Amniotic stem cell (primary cell): ENCODE measurements at regions not wholly inside any gene's neighbourhood (a gene's known extent, or its start where the extent isn't known, plus 50 kb on each side); places are given as distances from the start of the nearest gene placed in this dataset.

Source experiments
- DNase-seq: peaks from one replicate; lab custom pipeline; 2025; lab: John Stamatoyannopoulos, UW

DNA sequence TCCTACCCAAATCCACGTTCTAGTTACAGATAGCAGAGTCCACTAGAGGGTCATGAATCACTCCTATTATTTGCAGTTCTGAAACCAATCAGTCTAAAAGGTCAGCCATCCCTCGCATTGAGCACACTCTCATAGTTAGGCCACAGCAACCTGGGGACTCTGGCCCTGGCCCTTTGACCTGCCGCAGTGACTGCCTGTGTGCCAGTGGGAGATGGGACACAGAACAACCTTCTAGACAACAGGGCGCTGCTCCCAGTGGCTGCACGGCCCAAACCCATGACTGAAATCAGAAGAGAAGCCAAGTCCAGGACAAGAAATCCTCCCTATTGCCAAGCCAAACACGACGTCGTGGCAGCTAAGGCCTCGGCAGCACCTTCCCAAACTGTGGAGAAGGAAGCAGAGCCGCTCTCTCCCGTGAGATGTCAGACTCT, 158.5 kb downstream of the HERPUD2 start:
- no peak for DNase-seq

DNA sequence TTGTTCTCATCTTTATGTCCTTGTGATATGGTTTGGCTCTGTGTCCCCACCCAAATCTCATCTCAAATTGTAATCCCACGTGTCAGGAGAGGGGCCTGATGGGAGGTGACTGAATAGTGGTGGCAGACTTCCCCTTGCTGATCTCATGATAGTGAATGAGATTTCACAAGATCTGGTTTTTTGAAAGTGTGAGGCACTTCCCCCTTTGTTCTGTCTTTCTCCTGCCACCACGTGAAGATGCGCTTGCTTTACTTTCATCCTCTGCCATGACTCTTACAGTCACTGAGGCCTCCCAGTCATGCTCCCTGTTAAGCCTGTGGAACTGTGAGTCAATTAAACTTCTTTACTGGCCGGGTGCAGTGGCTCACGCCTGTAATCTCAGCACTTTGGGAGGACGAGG, 161.0 kb downstream of the HERPUD2 start:
- no peak for DNase-seq

DNA sequence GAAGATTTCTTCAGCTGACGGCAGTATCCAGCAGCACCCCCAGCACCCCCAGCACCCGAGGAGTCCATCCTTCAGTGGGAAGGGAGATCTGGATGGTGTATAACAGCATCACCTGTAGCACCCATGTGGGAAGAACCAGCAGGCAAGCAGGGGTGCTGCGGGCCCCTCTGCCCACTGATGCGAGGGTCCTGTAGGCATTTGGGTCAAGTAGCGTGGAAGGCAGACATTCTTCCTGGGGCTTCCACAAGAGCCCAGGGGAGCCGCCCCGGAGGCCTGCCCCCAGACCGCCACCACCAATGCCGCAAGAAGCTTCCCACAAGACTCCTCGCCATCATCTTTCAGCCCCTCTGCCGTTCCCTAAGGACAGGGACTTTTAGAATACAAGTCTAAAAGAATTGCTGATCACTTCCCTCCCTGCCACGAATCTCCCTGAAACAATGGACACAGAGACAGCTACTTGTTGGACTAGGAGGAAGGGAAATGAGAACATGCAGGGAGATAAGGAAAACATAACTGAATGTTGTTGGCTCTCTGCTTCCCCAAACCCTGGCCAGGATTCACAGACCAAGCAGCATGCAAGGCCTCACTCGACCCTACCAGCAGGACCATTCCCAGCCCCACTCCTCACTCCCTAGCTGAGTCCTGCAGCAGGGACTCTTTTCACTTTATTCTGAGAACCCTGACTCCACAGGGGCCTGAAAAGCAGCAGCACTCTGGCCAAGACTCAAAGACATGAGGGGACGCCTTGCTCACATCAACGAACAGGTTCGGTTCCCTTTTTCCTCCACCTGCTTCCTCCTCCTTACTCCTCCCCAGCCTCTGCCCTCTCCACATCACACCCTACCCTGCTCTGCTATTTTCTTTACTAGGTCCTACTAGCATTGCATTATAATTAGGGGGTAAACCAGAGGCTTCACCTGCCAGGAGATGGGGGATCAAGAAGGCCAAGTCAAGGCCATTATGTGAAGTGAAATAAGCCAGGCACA, 164.5 kb downstream of the HERPUD2 start:
- no peak for DNase-seq

DNA sequence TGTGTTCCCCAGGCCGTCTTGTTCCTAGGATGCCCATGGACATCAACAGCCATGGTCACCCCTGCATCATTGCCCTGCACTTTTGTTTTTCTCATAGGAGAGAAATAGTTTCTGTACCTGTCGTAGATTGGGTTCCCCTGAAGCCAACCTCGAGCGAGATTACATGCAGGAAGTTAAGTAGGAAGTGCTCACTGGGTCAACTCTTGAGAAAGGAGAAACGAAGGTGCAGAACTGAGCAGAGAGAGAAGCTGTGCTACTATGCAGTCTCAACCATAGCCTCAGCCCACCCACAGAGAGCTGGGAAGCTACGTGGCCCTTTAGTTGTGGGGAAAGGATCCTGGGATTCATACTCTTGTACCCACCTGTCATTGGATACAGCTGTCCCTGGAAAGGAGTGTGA, 165.2 kb downstream of the HERPUD2 start:
- DNase-seq, result no peak

DNA sequence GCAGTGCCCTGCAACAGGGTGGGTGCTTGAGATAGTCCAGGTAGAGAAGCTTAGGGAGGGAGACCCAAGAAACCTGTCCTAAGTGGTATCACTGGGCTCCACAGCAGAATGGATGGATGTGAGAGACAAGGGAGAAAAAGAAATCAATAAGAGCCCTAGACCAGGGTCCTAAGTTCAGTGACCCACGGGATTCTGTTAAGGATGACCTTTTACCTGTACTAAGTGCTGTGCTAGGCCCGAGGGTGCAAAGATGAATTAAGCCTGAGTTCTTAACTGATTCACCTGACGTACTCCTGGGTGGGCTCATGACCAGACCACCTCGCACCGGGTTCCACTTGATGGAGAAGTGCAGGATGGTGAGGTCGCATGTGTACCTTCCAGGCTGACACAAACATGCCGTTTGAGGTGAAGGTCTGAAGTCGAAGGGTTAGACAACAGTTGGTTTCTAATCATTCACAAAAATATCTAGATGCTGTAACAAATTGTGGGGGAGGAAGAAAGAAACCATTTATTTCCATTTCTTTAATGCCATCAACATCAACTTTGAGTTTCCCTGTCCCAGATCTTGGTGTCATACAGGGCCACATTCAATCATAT, 166.5 kb downstream of the HERPUD2 start:
- no peak for DNase-seq

DNA sequence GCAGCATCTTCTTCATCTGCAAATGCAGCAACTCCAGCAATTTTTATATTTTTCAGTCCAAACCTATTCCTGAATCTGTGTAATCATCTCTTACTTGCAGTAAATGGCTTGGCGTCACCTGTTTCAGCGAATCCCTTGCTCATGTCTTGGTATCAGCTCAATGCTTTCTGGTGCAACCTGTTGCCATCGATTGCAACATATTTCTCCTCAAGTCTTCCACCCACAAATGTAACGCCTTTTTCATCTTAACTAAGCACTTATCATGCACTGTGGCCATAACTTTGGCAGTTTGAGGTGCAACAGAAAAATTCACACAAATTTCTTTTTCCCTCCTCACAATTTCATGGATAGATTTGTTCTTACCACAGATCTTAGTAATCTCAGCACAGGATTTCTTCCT, 168.3 kb downstream of the HERPUD2 start:
- no peak for DNase-seq

DNA sequence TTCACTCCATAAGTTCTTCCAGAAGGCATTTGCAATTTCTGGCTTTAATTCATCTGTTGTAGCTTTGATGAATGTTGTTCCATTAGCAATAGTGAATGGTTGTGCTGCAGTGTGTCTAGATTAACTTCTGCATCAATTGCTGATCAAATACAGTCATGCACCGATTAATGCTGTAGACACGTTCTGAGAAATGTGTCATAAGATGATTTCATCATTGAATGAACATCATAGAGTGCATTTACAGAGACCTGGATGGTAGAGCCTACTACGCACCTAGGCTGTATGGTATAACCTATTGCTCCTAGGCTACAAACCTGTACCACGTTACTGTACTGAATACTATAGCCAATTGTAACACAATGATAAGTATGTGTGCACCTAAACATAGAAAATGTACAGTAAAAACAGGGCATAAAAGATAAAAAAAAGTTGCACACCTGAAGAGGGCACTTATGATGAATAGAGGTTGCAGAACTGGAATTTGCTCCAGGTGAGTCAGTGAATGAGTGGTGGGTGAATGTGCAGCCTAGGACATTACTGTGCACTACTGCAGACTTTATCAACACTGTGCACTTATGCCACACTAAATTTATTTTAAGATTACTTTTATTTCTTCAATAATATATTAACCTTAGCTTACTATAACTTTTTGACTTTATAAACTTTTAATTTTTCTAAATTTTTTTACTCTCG, 170.7 kb downstream of the HERPUD2 start:
- no peak for DNase-seq

DNA sequence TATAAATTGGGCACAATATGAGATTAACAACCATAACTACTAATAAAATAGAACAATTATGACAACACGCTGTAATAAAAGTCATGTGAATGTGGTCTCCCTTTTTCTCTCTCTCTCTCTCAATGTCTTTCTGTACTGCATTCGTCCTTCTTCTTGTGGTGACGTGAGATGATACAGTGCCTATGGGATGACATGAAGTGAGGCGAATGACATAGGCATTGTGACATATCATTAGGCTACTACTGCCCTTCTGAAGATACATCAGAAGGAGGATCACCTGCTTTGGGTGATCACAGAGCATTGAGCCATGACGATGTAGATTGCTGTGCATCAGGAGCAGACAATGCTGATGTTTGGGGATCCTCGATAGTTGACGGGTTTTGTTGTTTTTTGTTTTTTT, 171.6 kb downstream of the HERPUD2 start:
- DNase-seq, result no peak

DNA sequence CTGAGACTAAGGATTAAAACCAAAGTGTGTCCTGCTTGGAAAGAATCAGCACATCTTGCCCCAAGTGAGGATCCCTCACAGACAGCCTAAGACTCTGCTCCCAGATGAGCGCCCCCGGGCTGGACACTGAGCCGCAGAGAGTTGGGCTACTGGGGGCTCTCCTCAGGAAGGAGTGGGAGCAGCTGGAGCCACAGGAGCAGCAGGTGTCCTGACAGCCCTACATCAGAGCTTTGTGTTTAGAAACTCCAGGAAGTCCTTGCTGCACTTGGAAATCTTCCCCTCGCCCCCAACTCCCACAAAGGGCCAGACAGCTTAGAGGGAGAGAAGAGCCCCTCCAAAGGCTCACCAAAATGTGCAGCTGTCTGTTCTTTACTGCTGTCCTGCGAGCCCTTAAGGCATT, 172.2 kb downstream of the HERPUD2 start:
- no peak for DNase-seq

DNA sequence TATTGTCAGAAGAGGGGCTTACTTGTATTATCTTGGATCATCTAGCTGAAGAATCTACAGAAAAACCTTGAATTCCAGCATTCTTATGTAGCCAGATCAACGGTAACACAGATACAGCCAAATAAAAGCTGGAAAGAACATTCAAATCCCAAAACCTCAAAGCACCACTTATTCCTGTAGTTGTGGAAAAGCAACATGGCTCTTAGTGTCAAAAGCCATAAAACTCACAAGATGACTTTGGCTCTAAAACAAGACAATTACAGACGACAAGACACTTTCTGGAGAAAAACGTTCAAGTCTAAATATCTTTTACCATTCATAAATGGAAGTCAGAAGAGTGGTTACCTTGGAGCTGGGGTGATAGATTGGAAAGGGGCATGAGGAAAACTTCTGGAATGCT, 173.0 kb downstream of the HERPUD2 start:
- no peak for DNase-seq

DNA sequence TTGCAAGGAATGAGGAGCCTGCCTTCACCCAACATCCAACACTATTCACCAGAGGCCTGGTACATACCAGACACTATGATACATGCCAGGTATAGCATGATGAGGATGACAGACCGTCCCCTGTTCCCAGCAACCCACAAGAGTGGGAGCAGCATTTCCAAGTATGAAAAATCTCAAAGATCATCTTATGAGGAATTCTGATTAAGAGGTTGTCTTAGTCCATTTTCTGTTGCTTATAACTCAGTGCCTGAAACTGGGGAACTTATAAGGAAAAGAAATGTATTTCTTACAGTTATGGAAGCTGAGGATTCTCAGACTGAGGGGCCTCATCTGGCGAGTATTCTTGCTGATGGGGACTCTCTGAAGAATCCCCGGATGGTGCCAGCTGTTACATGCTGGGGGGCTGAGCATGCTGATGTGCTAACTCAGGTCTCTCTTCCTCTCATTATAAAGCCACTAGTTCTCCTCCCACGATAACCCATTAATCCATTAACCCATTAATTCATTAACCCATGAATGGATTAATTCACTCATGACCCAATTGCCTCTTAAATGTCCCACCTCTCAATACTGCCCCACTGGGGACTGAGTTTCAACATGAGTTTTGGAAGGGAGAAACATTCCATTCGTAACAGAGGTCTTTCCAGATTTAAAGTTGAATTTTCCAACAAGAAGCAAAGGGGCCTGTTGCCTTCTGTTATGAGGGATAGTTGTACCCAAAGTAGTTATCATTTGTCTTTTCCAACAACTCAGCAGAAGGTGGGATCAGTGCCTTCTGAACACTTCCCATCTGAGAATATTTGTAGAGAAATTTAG, 173.9 kb downstream of the HERPUD2 start:
- DNase-seq, result no peak

DNA sequence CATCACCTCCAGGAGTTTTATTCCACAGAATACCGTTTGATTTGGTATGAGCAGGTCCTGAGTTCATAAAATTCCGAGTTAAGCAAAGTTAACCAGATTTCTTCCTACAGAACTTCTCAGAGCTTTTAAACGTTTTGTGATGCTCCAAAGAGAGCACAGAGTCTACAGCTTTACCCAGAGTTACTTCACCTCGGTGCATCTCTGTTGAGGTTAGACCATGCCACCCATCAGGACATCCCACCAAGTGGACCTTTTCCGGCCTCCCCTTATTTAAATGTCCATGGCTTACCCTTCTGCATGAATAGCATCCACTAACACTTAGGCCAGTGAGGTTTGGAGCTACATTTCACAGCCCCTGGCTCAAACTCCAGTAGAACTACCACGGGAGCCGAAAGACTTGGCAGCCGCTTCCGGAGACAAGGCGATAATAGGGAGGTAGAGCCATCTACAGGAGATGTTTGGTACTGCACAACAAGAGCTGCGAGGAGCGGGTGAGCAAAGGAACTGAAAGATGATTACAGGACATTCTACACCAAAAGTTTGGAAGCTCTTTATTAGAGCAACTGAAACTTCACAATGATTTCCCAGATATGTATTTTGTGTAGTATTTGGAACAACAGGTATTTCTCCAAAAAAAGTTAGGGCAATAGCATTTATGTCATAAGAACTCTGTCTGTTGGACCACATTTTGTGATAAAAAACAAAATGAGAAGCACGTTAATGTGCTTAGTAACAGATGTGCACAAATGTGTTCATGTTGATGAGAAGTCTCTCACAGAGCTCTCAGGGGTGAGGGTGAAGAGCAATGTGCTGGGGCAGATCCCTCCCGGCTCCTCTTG, 174.7 kb downstream of the HERPUD2 start:
- peak; percentile 5 for DNase-seq

DNA sequence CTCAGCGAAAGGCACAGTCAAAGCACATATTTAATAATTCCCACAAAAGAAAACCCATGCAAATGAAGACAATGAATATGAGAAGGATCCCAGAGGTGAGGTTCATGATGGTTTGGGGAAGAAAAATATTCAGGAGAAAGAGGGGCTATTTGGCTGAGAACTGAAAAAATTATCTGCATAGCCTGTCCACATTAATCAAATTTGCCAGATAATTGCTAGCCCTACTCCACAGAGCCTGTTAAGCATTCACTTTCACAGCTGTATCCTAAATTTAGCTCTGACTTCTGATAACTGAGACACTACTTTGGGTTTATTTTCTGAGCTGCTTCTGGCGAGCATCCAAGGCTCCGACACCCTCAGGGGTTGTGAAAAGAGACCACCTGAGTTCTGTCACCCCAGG, 176.2 kb downstream of the HERPUD2 start:
- no peak for DNase-seq

DNA sequence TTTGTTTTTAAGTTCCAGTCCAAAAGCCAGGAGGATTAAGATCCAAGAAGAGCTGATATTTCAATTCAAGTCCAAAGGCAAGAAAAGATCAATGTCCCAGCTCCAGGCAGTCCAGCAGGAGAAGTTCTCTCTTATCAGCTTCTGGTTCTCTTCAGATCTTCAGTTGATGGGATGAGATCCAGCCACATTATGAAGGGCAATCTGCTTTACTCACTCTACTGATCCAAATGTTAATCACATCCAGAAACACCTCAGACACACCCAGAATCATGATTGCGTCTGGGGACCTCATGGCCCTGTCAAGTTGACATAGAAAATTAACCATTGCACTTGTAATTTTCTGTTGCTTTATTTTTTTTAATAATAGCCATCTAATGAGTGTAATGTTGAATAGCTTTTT, 178.4 kb downstream of the HERPUD2 start:
- DNase-seq, result no peak

DNA sequence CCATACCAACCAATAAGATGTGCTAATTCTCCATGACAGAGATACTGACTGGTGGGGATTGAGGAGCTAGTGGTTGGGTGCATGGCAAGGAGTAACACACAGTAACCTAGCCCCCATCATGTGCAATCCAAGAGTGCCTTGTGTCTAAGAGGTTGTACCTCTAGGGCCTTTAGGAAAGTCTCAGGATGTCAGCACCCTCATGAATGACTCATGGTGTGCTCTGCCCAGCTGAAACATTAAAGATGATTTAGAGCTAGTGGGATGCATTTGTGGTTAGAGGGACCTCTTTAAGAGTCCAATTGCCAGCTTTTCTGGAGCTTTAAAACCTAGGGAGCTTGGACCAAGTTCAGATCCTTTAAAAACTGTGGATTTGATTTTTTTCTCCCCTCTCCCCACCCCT, 181.1 kb downstream of the HERPUD2 start:
- no peak for DNase-seq

DNA sequence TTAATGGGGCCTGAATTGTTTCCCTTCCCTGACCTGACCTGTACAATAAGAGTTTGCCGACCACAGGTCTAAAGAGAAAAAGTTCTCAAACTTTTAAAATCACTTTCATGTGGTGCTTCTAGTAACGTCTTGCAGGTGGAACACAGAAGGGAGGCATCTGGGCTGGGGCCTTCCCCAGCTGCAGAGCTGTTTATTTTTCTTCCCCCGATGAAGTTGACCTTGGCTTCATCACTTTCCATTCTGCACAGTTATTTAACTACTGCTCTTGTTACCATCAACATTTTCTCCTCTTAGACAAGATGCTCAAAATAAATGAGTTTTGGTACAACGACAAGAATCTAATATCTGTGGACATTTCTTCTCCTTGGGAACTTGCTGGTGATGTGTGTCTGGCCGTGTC, 181.7 kb downstream of the HERPUD2 start:
- no peak for DNase-seq

DNA sequence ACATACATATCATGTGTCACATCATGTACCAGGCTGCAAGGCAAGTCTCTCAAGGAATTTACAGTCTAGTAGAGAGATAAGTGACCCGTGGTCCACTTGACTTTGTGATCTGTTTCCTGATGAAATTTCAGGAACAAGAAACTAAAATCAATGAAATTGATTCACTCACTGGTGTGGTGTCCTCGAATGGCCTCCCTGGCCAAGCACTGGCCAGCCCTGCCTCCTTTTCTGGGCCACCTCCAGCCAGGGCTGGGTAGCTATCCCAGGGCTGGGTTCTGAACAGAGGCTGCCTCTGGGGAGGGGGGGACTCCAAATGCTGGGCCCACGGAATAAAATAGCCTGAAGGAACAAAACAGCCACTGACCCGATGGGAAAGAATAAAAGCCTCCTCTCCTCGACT, 182.2 kb downstream of the HERPUD2 start:
- no peak for DNase-seq

DNA sequence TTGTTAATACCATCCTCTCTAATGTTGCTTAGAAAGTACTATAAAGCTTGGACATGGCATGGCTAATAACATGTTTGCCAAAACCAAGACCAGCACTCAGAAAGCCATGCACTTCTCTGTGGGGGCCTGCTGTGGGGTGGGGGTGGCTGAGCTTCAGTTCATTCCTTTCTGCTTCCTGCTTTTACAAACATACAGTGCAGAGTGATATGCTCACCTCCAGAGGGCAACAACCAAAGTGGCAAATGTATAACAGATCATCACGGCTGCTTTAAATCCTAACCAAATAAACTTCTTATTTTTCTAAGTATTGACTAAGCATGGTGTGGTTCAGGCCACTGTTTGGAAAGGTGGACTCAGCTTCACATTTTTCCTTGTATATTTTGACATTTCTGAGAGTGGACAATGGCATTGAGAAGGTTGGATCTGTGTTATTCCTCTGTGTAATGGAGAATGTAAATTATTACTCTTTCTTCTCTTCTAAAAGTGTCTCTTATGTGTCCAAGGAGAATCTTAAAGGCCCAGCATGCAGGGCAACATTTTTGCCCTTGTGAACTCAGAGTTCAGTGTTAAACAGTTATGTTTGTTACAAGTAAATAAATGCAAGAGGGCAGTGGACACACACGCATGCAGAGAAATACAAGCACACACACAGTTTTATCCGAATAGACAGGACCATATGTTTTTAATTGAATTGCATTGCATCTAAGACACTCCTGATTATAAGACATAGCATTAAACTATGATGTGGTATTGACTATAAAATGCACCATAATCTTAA, 186.1 kb downstream of the HERPUD2 start:
- no peak for DNase-seq

DNA sequence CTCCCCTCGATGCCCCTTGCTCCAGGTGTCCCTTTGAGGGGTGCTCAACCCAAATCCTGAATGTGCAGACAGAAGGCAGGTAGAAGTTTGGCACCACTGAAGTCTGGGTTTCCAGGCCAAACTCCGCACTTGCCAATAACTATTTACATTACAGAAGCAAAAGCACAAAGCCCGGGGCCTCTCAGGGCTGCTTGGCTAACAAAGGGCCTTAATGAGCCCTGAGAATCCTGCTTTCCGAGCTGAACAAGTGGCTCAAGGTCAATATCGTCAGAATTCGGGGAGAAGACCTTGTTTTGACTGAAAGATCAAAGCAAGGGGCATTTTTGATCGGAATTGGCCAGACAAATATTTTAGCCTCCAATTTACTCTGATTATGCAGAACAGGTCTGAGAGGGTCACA, 189.9 kb downstream of the HERPUD2 start:
- no peak for DNase-seq

DNA sequence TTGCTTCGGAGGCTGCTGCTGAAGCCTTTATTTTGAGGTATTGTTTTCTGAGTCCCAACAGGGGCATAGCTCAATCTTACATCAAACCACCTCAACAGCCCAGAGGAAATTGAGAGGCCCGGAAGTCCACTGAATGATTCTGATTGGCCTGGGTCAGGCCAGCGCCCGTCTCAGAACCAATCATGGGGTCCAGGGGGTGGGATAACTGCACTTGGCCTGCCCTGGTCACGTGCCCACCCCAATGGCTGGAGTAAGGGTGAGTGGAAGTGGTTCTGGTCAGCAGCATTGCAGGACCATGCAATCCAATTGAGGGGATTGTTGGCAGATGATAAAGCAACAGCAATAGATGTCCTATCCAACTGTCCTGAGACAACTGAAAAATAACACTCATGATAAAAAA, 190.6 kb downstream of the HERPUD2 start:
- DNase-seq, result no peak
